IMR-90 (cell line): ENCODE measurements at regions not wholly inside any gene's neighbourhood (a gene's known extent, or its start where the extent isn't known, plus 50 kb on each side); places are given as distances from the start of the nearest gene placed in this dataset.
A peak's percentile ranks its signal among the peaks of the same experiment; 100 is the strongest.

Source experiments
- BHLHE40 ChIP-seq: fragments of 150-350 bp; IDR thresholded peaks from 2 replicates; pipeline ENCODE4 v1.6.1; 2016; ENCODE audit warnings: mild to moderate bottlenecking, low read depth, low read length
- CEBPB ChIP-seq: IDR thresholded peaks from 2 replicates; pipeline ENCODE4 v1.6.1; 2012; ENCODE audit warnings: low read depth, low read length, improper control_type of control experiment
- CTCF ChIP-seq: conservative IDR thresholded peaks from 2 replicates; pipeline ENCODE4 v1.5.1; 2012; ENCODE audit warnings: mild to moderate bottlenecking, low read depth, low read length, improper control_type of control experiment
- FOS ChIP-seq: fragments of 150-350 bp; IDR thresholded peaks from 2 replicates; pipeline ENCODE4 v1.6.1; 2016; ENCODE audit warnings: low read depth, low read length
- MAFK ChIP-seq: IDR thresholded peaks from 2 replicates; pipeline ENCODE4 v1.6.1; 2012; ENCODE audit warnings: low read depth, low read length, improper control_type of control experiment
- MAZ ChIP-seq: IDR thresholded peaks from 2 replicates; pipeline ENCODE4 v1.6.1; 2012; ENCODE audit warnings: low read depth, mild to moderate bottlenecking, low read length, improper control_type of control experiment, moderate library complexity, borderline replicate concordance
- MXI1 ChIP-seq: IDR thresholded peaks from 2 replicates; pipeline ENCODE4 v1.6.1; 2012; ENCODE audit warnings: low read depth, mild to moderate bottlenecking, low read length, moderate library complexity, borderline replicate concordance
- POLR2A ChIP-seq: IDR thresholded peaks from 2 replicates; pipeline ENCODE4 v1.6.1; 2012; ENCODE audit warnings: mild to moderate bottlenecking, low read depth, low read length
- RAD21 ChIP-seq: IDR thresholded peaks from 2 replicates; pipeline ENCODE4 v1.6.1; 2012; ENCODE audit warnings: low read length, improper control_type of control experiment
- SMC3 ChIP-seq: fragments of 150-350 bp; IDR thresholded peaks from 2 replicates; pipeline ENCODE4 v1.6.1; 2016; ENCODE audit warnings: low read depth, mild to moderate bottlenecking, antibody characterized with exemption, low read length, moderate library complexity

GRCh38 chr12:107400686-107401447 is 284.7 kb upstream of the PWP1 start:
- TF ChIP-seq POLR2A (no peak), FOS (no peak), CTCF (no peak), MAFK (no peak), BHLHE40 (no peak), MXI1 (no peak), RAD21 (no peak), MAZ (no peak), SMC3 (no peak), CEBPB (peak; percentile 95)
